ENCODE measurements at regions not wholly inside any gene's neighbourhood (a gene's known extent, or its start where the extent isn't known, plus 50 kb on each side); places are given as distances from the start of the nearest gene placed in this dataset.

DNA sequence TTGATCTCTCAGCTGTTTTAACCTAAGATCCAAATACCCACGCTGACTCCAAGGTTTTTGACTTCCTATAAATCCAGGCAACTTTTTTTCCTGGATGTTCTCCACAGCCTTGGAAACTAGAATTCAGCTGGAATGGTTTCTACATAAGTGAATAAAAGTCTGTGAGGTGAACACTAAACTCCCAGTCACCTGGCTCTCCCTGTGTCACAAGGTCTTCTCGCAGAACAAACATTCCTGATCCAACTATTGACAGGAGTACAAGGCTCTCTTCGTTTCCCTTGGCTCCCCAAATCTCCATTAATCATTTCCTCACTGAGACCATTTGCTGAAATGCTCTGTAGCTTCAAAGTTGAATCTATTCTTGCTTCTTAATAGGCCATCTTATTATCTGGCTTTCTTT, 265.7 kb downstream of the ADGRG6 start:
- Histone ChIP-seq H3K27ac (ENCODE audit: low read length in 2 of 2) (no peak overlapping the region), H3K4me2 (replicated peaks; ENCODE audit: low read depth, low read length, poor library complexity, severe bottlenecking) (no peak overlapping the region), H3K79me2 (ENCODE audit: control insufficient read depth, insufficient read depth, low read length) (no peaks in the 10 kb centered on the region), H3K27me3 (replicated peaks in 1 of 4; ENCODE audit: control extremely low read depth in 1 of 4, control insufficient read depth in 3 of 4, insufficient read depth in 4 of 4, low read length in 3 of 4) (no peaks in the 10 kb centered on the region), H3K9ac (ENCODE audit: low read length) (no peak overlapping the region), H3K4me1 (ENCODE audit: control insufficient read depth in 2 of 2, insufficient read depth in 2 of 2, low read length in 2 of 2) (no peaks in the 10 kb centered on the region), H2AFZ (ENCODE audit: insufficient read depth, low read depth, low read length, poor library complexity, severe bottlenecking) (no peak overlapping the region), H3K9me3 (ENCODE audit: control extremely low read depth in 1 of 3, control insufficient read depth in 2 of 3, insufficient read depth in 1 of 3, low read length in 2 of 3) (no peaks in the 10 kb centered on the region), H4K20me1 (ENCODE audit: control insufficient read depth, insufficient read depth, low read length, poor library complexity, severe bottlenecking) (no peaks in the 10 kb centered on the region), H3K36me3 (replicated peaks in 1 of 2; ENCODE audit: control extremely low read depth in 1 of 2, control insufficient read depth in 1 of 2, extremely low read depth in 1 of 2, insufficient read depth in 2 of 2, low read length in 1 of 2) (no peaks in the 10 kb centered on the region), H3K4me3 (ENCODE audit: control extremely low read depth in 1 of 5, extremely low read depth in 1 of 5, insufficient read depth in 1 of 5, low read depth in 2 of 5, low read length in 4 of 5) (no peak overlapping the region)
- CTCF ChIA-PET = interaction anchor here (0.7 to 7.3 kb wide), 4 partner anchors 18 to 859 kb away, joined by 3 to 65 read pairs (median 4); no protein-coding TSS in a partner anchor
- Mint-ChIP-seq H3K9me3 (ENCODE audit: insufficient read depth) (no peaks in the 10 kb centered on the region), H3K27ac (no peak overlapping the region), H3K27me3 (peaks cover 8% of the 10 kb centered on the region), H3K4me3 (no peak overlapping the region), H3K4me1 (no peaks in the 10 kb centered on the region)
- POLR2A ChIA-PET = no interaction called here
- DNase-seq (no peak), ATAC-seq (ENCODE audit: low read depth) (no peak)
- WGBS (ENCODE audit: insufficient coverage) = 95% methylated on average over 2 of the region's 3 CpGs
- intact Hi-C loops (cut with micrococcal nuclease) = loop anchor here (5.0 to 10.0 kb wide), 2 partner anchors 125 to 423 kb away; partner anchors contain the start of genes NMBR and VTA1
- no peak for TF ChIP-seq EZH2 (IDR thresholded peaks at IDR 0.05; ENCODE audit: borderline replicate concordance, insufficient read depth, low read depth, low read length, poor library complexity, severe bottlenecking)
- TF ChIP-seq, protein P1, sequence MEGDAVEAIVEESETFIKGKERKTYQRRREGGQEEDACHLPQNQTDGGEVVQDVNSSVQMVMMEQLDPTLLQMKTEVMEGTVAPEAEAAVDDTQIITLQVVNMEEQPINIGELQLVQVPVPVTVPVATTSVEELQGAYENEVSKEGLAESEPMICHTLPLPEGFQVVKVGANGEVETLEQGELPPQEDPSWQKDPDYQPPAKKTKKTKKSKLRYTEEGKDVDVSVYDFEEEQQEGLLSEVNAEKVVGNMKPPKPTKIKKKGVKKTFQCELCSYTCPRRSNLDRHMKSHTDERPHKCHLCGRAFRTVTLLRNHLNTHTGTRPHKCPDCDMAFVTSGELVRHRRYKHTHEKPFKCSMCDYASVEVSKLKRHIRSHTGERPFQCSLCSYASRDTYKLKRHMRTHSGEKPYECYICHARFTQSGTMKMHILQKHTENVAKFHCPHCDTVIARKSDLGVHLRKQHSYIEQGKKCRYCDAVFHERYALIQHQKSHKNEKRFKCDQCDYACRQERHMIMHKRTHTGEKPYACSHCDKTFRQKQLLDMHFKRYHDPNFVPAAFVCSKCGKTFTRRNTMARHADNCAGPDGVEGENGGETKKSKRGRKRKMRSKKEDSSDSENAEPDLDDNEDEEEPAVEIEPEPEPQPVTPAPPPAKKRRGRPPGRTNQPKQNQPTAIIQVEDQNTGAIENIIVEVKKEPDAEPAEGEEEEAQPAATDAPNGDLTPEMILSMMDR (IDR thresholded peaks at IDR 0.05) = no peak

DNA sequence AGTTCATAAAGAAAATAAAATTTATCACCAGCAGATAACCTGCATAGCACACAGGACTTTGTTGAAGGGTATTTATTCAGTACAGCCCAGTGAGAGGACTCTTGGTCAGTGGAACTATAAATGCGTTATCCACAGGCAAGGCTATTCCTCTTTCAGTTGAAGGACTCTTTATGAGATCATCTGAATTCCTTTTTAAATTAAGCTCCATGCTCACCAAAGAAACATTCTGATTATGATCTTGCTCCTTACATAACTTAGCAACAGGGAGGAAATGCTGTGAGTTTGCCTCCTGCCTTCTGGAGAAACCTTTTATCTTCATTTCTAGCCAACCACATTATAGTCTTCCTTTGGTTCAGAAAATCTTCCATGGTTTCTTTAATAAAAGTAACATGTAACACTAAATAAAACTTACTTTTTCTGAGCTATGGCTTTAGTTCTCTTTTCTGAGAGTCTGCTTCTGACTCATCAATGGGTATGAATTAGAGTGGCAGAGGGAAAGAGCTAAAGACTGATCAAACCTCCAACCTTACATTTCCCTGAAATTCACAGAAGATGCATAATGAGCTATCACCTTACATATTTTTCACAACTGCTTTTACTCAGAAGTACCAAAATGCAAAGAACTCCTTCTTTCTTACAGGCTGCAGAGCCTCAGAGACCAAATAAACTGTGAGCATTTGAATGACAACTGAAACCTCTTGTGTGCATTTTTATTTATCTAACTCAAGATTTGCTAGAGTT, 267.2 kb downstream of the ADGRG6 start:
- Histone ChIP-seq H3K9ac (ENCODE audit: low read length) (no peak overlapping the region), H3K4me3 (ENCODE audit: control extremely low read depth in 1 of 5, extremely low read depth in 1 of 5, insufficient read depth in 1 of 5, low read depth in 2 of 5, low read length in 4 of 5) (no peak overlapping the region), H3K27ac (ENCODE audit: low read length in 2 of 2) (no peak overlapping the region), H3K9me3 (ENCODE audit: control extremely low read depth in 1 of 3, control insufficient read depth in 2 of 3, insufficient read depth in 1 of 3, low read length in 2 of 3) (peaks cover 0 to 4% (median 0%) of the 10 kb centered on the region in 3 donors), H3K27me3 (replicated peaks in 1 of 4; ENCODE audit: control extremely low read depth in 1 of 4, control insufficient read depth in 3 of 4, insufficient read depth in 4 of 4, low read length in 3 of 4) (no peaks in the 10 kb centered on the region), H3K79me2 (ENCODE audit: control insufficient read depth, insufficient read depth, low read length) (no peaks in the 10 kb centered on the region), H3K4me1 (ENCODE audit: control insufficient read depth in 2 of 2, insufficient read depth in 2 of 2, low read length in 2 of 2) (no peaks in the 10 kb centered on the region), H3K4me2 (replicated peaks; ENCODE audit: low read depth, low read length, poor library complexity, severe bottlenecking) (no peak overlapping the region), H2AFZ (ENCODE audit: insufficient read depth, low read depth, low read length, poor library complexity, severe bottlenecking) (no peak overlapping the region), H4K20me1 (ENCODE audit: control insufficient read depth, insufficient read depth, low read length, poor library complexity, severe bottlenecking) (no peaks in the 10 kb centered on the region), H3K36me3 (replicated peaks in 1 of 2; ENCODE audit: control extremely low read depth in 1 of 2, control insufficient read depth in 1 of 2, extremely low read depth in 1 of 2, insufficient read depth in 2 of 2, low read length in 1 of 2) (no peaks in the 10 kb centered on the region)
- peaks cover 5% of the 10 kb centered on the region for H3K27me3 Mint-ChIP-seq
- ChIA-PET POLR2A (no interaction called here), CTCF (interaction anchor here (0.7 to 7.3 kb wide), 5 partner anchors 80 to 1224 kb away, joined by 3 to 65 read pairs (median 3); no protein-coding TSS in a partner anchor)
- no peak overlapping the region for H3K27ac Mint-ChIP-seq
- DNase-seq = no peak
- no CpG with 5 or more reads among the region's 1 CpG for WGBS (ENCODE audit: insufficient coverage)
- H3K9me3 Mint-ChIP-seq (ENCODE audit: insufficient read depth) = peaks cover 5% of the 10 kb centered on the region
- H3K4me3 Mint-ChIP-seq = no peak overlapping the region
- ATAC-seq (ENCODE audit: low read depth) = no peak
- TF ChIP-seq, protein P1 (IDR thresholded peaks at IDR 0.05) = no peak
- TF ChIP-seq EZH2 (IDR thresholded peaks at IDR 0.05; ENCODE audit: borderline replicate concordance, insufficient read depth, low read depth, low read length, poor library complexity, severe bottlenecking) = no peak
- intact Hi-C loops (cut with micrococcal nuclease) = loop anchor here (5.0 to 10.0 kb wide), 2 partner anchors 123 to 424 kb away; partner anchors contain the start of genes NMBR and VTA1
- H3K4me1 Mint-ChIP-seq = no peaks in the 10 kb centered on the region
